ENCODE measurements at regions not wholly inside any gene's neighbourhood (a gene's known extent, or its start where the extent isn't known, plus 50 kb on each side); places are given as distances from the start of the nearest gene placed in this dataset.

- no peaks in the 10 kb centered on the region for H3K27me3 ChIP-seq
- no peak overlapping the region for H3K27ac ChIP-seq
- H3K4me3 ChIP-seq, result no peak overlapping the region
- DNase-seq, result no peak
- 81% methylated on average over 2 of the region's 2 CpGs; no CpG with 5 or more reads in 1 of the 2 donors for WGBS, 2 donors
- no peaks in the 10 kb centered on the region for H3K36me3 ChIP-seq (ENCODE audit: low read depth, missing control alignments)
- H3K9me3 ChIP-seq, result no peaks in the 10 kb centered on the region
- no peaks in the 10 kb centered on the region for H3K4me1 ChIP-seq
- intact Hi-C loops (cut with DNase I; ENCODE audit: low total_unique reads), result no loop called here
- TF ChIP-seq CTCF (IDR thresholded peaks at IDR 0.05) (no peak), POLR2A (IDR thresholded peaks at IDR 0.05) (no peak)
Measured at GRCh38 chr4:157727163-157727562, 445.7 kb downstream of the GASK1B start.

DNA sequence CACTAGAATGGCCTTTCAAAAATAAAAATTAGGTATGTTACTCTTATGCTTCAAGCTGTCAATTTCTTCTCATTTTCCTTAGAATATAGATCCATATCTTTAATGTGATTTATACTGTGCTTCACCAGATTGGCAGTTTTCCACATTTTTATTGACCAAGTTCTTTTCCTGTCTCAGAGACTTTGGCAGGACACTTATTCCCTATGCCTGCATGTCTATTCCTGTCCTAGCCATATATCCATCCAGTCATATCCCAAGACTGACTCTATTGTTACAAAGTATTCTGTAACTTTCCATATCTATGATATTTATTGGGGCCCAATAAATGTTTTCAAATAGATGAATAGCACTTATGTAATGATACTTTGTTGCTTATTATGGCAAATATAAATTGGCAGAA lies 450.7 kb downstream of the GASK1B start:
- Histone ChIP-seq H3K27me3 (no peaks in the 10 kb centered on the region), H3K4me1 (no peaks in the 10 kb centered on the region), H3K27ac (no peak overlapping the region), H3K36me3 (ENCODE audit: low read depth, missing control alignments) (no peaks in the 10 kb centered on the region), H3K9me3 (no peaks in the 10 kb centered on the region), H3K4me3 (no peak overlapping the region)
- TF ChIP-seq CTCF (IDR thresholded peaks at IDR 0.05) (no peak), POLR2A (IDR thresholded peaks at IDR 0.05) (no peak)
- intact Hi-C loops (cut with DNase I; ENCODE audit: low total_unique reads), result no loop called here
- DNase-seq, result no peak

DNA sequence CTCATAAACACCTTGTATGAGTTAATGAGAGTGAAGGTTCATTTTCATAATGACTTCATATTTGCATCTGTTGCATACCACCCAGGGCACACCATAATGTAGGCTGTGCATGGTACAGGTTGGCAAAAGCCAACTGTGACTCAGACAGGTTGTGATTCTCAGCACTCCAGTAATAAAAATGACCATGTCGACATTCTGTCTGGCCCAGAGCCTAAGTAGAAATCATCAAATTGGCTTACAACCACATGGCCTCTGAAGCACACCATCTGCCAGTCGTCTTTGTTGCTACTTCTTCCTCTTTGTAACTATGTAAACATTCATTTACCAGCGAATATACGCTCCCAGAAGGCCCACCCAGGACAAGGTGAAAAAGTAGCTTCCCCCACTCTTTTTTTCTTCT lies 459.5 kb downstream of the GASK1B start:
- no peak overlapping the region for H3K4me3 ChIP-seq
- intact Hi-C loops (cut with DNase I; ENCODE audit: low total_unique reads), result no loop called here
- no peaks in the 10 kb centered on the region for H3K9me3 ChIP-seq
- TF ChIP-seq POLR2A (IDR thresholded peaks at IDR 0.05) (no peak), CTCF (IDR thresholded peaks at IDR 0.05) (no peak)
- no peak overlapping the region for H3K27ac ChIP-seq
- H3K4me1 ChIP-seq, result no peaks in the 10 kb centered on the region
- no peaks in the 10 kb centered on the region for H3K36me3 ChIP-seq (ENCODE audit: low read depth, missing control alignments)
- H3K27me3 ChIP-seq, result no peaks in the 10 kb centered on the region
- no peak for DNase-seq
- WGBS, 2 donors, result 30 to 37% methylated on average over 4 of the region's 4 CpGs

- H3K27ac ChIP-seq, result no peak overlapping the region
- 70 to 76% methylated on average over 2 of the region's 2 CpGs for WGBS, 2 donors
- H3K4me1 ChIP-seq, result no peaks in the 10 kb centered on the region
- no peak for TF ChIP-seq CTCF (IDR thresholded peaks at IDR 0.05)
- no peak for TF ChIP-seq POLR2A (IDR thresholded peaks at IDR 0.05)
- H3K36me3 ChIP-seq (ENCODE audit: low read depth, missing control alignments), result no peaks in the 10 kb centered on the region
- no peak for DNase-seq
- intact Hi-C loops (cut with DNase I; ENCODE audit: low total_unique reads), result no loop called here
- H3K9me3 ChIP-seq, result no peaks in the 10 kb centered on the region
- H3K27me3 ChIP-seq, result no peaks in the 10 kb centered on the region
- no peak overlapping the region for H3K4me3 ChIP-seq
Measured at GRCh38 chr4:157706155-157706554, 466.7 kb downstream of the GASK1B start.

DNA sequence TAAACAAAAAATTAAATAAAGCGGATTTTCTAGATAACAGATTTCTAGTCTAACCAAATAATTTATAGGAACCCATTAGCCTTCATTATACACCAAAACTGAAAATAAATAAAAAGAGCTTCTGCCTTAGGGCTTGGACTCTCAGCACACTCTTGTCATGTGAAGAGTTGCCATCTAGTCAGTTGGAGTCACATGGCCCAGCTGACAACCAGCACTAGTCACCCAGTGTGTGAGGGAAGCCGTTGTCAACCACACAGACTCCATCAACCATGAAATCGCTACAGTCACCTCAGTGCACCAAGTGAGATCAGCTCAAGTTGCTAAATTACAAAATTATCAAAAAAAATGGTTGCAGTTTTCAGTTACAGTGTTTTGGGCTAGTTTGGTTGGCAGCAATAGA lies 470.0 kb downstream of the GASK1B start:
- 87% methylated on average over 3 of the region's 3 CpGs for WGBS, 2 donors
- DNase-seq, result no peak
- H3K4me3 ChIP-seq, result no peak overlapping the region

More for the DNA sequence above, 470.0 kb downstream of the GASK1B start:
- H3K9me3 ChIP-seq, result no peaks in the 10 kb centered on the region
- TF ChIP-seq CTCF (IDR thresholded peaks at IDR 0.05) (no peak), POLR2A (IDR thresholded peaks at IDR 0.05) (no peak)
- intact Hi-C loops (cut with DNase I; ENCODE audit: low total_unique reads), result no loop called here
- no peaks in the 10 kb centered on the region for H3K4me1 ChIP-seq
- H3K27me3 ChIP-seq, result no peaks in the 10 kb centered on the region
- no peaks in the 10 kb centered on the region for H3K36me3 ChIP-seq (ENCODE audit: low read depth, missing control alignments)
- no peak overlapping the region for H3K27ac ChIP-seq

Data from testis (tissue), 2 donors.